Ascending aorta (tissue), 2 donors: ENCODE measurements at regions not wholly inside any gene's neighbourhood (a gene's known extent, or its start where the extent isn't known, plus 50 kb on each side); places are given as distances from the start of the nearest gene placed in this dataset.

ENCODE experiments used
- DNase-seq, 2 donors: peaks; one replicate each; pipeline ENCODE4 v3.0.0-alpha.2; 2019; ENCODE audit warnings: low spot score in 2 of 2
- H3K27ac ChIP-seq, 2 donors: fragments of 200-600 bp; sonication (generic); one replicate each; pipeline ENCODE4 v1.5.1; 2016 to 2017; ENCODE audit warnings: mild to moderate bottlenecking in 1 of 2
- H3K27me3 ChIP-seq: fragments of 200-600 bp; sonication (generic); one replicate; pipeline ENCODE4 v1.5.1; 2017
- H3K36me3 ChIP-seq, 2 donors: fragments of 200-600 bp; sonication (generic); one replicate each; pipeline ENCODE4 v1.5.1; 2016
- H3K4me1 ChIP-seq, 2 donors: fragments of 200-600 bp; sonication (generic); one replicate each; pipeline ENCODE4 v1.5.1; 2016 to 2017; ENCODE audit warnings: mild to moderate bottlenecking in 1 of 2
- H3K4me3 ChIP-seq, 2 donors: fragments of 200-600 bp; sonication (generic); one replicate each; pipeline ENCODE4 v1.5.1; 2016 to 2017; ENCODE audit warnings: mild to moderate bottlenecking in 1 of 2
- H3K9me3 ChIP-seq, 2 donors: fragments of 200-600 bp; sonication (generic); one replicate each; pipeline ENCODE4 v1.5.1; 2016
- intact Hi-C: fragments of 100-400 bp; cut with DNase I; formaldehyde crosslinking; loops from one replicate; pipeline ENCODE4 v1.15.1; 2023
- TF ChIP-seq, protein P1 (sequence below), 3 experiments: fragments of 200-600 bp in 2 of 3; fragments of 450-650 bp in 1 of 3; sonication (generic) in 2 of 3; IDR thresholded peaks; one replicate each; pipeline ENCODE4 v1.5.1; 2016 to 2019; ENCODE audit warnings: antibody characterized with exemption in 3 of 3, mild to moderate bottlenecking in 1 of 3, moderate library complexity in 1 of 3

DNA sequence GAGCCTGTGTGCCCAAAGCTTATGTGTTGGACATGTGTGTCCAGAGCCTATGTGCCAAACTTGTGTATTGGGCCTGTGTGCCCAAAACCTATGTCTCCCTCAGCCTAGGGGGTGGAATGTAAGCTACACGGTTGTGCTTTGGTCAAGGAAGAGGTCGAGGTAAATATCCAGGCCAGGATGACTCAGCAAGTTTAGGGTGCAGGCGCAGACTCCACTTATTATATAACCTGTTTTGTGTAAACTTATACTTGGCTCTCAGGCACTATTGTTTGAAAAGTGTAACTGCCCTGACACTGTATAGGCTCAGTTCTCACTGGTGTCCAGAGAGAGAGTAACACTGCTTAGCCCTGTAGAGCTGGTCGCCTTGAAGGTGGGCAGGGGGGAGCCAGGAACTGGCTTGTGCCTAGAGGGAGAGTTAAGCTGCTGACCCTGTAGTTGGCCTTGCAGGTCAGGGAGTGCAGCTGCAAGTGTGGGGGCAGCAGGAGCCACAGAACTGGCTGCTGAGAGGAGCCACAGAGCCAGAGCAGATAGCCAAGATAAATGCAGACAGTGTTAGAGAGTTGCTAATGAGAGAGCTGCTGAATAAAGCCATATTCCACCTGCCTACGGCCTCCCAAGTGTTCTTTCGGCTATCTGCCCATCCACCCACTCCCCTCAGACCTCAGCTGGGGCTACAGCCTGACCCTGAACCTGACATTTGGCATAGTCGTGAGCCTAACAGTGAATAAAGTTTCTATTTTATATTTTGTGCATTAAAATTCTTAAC lies 517.2 kb upstream of the SLITRK1 start:
- Histone ChIP-seq H3K27ac (no peak overlapping the region), H3K36me3 (no peaks in the 10 kb centered on the region), H3K4me3 (no peak overlapping the region), H3K4me1 (no peaks in the 10 kb centered on the region), H3K9me3 (no peaks in the 10 kb centered on the region), H3K27me3 (no peaks in the 10 kb centered on the region)
- intact Hi-C loops: no loop called here
- DNase-seq: no peak
- TF ChIP-seq, protein P1, sequence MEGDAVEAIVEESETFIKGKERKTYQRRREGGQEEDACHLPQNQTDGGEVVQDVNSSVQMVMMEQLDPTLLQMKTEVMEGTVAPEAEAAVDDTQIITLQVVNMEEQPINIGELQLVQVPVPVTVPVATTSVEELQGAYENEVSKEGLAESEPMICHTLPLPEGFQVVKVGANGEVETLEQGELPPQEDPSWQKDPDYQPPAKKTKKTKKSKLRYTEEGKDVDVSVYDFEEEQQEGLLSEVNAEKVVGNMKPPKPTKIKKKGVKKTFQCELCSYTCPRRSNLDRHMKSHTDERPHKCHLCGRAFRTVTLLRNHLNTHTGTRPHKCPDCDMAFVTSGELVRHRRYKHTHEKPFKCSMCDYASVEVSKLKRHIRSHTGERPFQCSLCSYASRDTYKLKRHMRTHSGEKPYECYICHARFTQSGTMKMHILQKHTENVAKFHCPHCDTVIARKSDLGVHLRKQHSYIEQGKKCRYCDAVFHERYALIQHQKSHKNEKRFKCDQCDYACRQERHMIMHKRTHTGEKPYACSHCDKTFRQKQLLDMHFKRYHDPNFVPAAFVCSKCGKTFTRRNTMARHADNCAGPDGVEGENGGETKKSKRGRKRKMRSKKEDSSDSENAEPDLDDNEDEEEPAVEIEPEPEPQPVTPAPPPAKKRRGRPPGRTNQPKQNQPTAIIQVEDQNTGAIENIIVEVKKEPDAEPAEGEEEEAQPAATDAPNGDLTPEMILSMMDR (IDR thresholded peaks at IDR 0.05): no peak

DNA sequence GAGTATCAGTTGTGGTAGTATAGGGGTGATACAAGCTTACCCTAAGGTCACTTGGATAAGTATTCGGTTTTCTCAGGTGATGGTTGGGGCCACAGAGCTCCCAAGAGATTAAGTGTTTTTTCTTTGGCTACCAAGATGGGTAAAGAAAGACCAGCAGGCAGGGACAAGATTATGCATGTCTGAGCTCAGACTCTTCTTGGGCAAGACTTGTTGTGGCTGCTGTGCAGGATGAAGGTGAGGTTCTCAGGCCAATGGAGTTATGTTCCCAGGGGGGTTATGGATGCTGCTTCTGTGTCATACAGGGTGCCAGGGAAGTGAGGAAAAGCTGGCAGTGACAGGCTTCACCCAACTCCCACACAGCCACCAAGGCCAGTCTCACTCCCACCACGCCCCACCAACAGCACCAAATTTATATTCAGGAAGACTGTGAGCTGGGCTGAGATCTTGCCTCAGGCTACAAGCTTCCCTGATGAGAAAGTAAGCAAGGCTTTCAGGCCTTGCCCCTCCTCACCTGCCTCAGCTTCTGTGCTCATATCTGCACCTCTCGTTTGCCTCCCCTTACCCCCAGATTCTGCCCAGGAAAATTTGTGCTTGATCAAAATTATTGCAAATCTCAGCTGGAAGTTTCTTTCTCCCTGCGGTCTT lies 511.8 kb upstream of the SLITRK1 start:
- TF ChIP-seq, protein P1 (IDR thresholded peaks at IDR 0.05): no peak
- no peak for DNase-seq
- intact Hi-C loops: no loop called here
- Histone ChIP-seq H3K4me3 (no peak overlapping the region), H3K36me3 (no peaks in the 10 kb centered on the region), H3K27me3 (no peaks in the 10 kb centered on the region), H3K4me1 (no peaks in the 10 kb centered on the region), H3K27ac (no peak overlapping the region), H3K9me3 (no peaks in the 10 kb centered on the region)

DNA sequence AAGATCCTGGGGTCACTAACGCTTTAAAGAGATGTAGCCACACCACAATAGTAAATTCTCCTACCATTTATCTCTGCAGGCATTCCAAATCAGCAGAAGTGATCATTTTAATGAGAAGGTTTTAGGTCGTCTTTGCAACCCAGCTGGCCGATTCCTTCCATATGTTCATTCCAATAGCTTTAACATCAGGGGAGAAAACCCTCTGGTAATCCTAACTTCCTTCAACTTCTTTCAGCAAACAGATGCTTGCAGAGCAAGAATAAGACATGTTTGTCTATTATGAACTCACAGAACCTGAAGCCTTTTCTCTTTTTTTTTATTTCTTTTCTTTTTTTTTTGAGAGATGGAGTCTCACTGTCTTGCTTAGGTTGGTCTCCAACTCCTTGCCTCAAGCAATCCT lies 498.6 kb upstream of the SLITRK1 start:
- Histone ChIP-seq H3K4me1 (no peaks in the 10 kb centered on the region), H3K9me3 (peaks cover 3 to 6% of the 10 kb centered on the region in 2 donors), H3K4me3 (no peak overlapping the region), H3K27me3 (no peaks in the 10 kb centered on the region), H3K27ac (no peak overlapping the region), H3K36me3 (no peaks in the 10 kb centered on the region)
- no peak for DNase-seq
- TF ChIP-seq, protein P1 (IDR thresholded peaks at IDR 0.05): no peak
- intact Hi-C loops: no loop called here

DNA sequence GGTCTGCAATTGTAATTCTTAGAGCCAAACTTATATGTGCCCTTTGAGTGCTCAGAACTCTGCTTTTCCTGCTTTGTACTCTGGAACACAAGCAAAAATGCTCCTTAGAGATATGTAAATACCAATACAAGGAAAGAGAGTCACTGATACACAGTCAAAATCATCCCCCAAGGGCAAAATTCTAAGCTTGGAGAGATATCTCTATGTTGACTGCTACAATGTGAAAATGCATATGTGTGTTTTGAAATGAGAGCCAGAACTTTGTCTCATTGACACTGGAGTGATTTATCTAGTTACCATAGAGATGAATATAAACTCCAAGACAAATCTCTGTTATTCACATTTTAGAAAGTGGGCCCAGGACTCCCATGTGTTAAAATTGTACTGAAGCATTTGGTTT lies 494.8 kb upstream of the SLITRK1 start:
- H3K27ac ChIP-seq: no peak overlapping the region
- no peak overlapping the region for H3K4me3 ChIP-seq
- H3K27me3 ChIP-seq: no peaks in the 10 kb centered on the region
- intact Hi-C loops: no loop called here
- no peaks in the 10 kb centered on the region for H3K4me1 ChIP-seq
- H3K9me3 ChIP-seq: no peaks in the 10 kb centered on the region
- DNase-seq: no peak
- TF ChIP-seq, protein P1 (IDR thresholded peaks at IDR 0.05): no peak
- no peaks in the 10 kb centered on the region for H3K36me3 ChIP-seq

DNA sequence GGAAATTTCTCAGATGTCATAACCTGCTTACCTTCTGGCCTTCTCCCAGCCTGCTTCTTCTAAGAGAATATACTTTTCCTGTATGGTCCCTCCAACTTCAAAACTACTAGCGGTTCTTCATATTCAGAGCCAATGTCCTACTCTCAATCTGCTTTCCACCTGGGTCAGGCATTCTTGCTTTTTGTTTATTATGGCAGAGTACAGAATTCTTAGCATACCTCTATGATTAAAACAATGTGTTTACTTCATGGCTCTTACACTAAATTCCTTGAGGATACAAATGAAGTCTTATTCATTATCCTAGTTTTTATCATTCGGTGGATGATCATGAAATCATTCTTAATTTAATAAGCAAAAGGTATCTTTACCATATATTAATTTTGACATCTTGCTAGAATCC lies 484.2 kb upstream of the SLITRK1 start:
- no peak for DNase-seq
- Histone ChIP-seq H3K27me3 (no peaks in the 10 kb centered on the region), H3K36me3 (no peaks in the 10 kb centered on the region), H3K4me3 (no peak overlapping the region), H3K4me1 (no peaks in the 10 kb centered on the region), H3K27ac (no peak overlapping the region), H3K9me3 (no peaks in the 10 kb centered on the region)
- TF ChIP-seq, protein P1 (IDR thresholded peaks at IDR 0.05): no peak
- intact Hi-C loops: no loop called here
